NCI-H446 (cell line): ENCODE measurements at regions not wholly inside any gene's neighbourhood (a gene's known extent, or its start where the extent isn't known, plus 50 kb on each side); places are given as distances from the start of the nearest gene placed in this dataset.
A peak's percentile ranks its signal among the peaks of the same experiment; 100 is the strongest.
"Not testable (repeated sequence)": the region's sequence is repeated elsewhere in the genome, so short reads cannot be mapped to it uniquely, and the experiment has no call there.

Source experiments
- DNase-seq, 2 experiments: peaks; one replicate each; lab custom pipeline; 2025; lab: John Stamatoyannopoulos, UW

GRCh38 chr3:102329066-102329465, 105.7 kb upstream of the ZPLD1 start:
- DNase-seq, result no peak

- DNase-seq, result no peak
These were observed 105.3 kb upstream of the ZPLD1 start for GRCh38 chr3:102329561-102329960.

DNA sequence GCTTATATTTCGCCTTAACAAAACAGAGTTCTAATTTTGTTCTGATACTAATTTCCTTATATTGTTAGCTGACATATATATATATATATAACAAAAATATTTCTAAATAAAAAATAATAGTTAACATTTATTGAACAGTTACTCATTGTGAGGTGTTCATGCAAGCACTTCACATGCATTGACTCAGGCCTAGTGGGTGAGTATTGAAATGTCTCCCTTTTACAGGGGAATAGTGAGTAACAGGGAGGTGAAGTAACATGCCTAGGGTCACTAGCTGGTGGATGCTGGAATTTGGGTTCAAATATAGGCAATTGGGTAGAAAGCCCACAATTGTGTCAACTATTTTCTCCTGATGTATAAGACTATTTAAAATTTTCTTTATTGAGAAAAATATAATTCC, 102.6 kb upstream of the ZPLD1 start:
- DNase-seq, result no peak

DNA sequence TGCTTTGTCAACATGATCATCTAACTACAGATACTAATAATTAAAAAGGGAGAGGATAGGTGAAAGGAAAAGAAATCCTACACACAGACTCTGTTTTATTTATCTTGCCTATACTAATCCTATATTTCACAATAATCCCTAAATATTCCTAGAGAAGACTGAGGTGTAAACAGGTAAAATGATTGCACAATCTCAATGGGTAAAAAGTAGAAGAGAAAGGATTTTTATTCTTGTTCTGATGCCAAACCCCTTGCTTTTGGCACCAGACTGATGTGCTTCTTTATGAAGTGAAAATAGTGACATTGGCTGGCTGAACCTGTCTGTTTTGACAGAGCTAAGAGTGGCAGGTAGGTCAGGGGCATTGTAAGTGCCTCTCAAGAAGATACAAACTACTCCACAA, 101.9 kb upstream of the ZPLD1 start:
- DNase-seq, result no peak

DNA sequence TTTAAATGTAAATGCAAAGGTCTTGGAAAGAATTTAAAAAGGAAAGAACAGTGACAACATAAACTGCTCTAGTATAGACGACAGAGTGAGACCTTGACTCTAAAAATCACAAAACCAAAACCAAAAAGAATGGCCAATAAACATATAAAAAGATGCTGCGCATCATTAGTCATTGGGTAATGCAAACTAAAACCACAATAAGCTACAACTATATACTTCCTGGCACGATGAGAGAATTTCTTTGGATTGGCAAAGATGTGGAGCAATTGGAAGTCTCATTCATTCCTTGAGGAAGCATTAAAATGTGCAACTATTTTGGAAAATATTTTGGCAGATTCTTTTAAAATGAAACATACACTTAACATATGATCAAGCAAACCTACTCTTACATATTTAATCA, 98.7 kb upstream of the ZPLD1 start:
- no peak for DNase-seq

- DNase-seq, result no peak
These were observed 95.1 kb upstream of the ZPLD1 start for GRCh38 chr3:102339671-102340070.

GRCh38 chr3:102346897-102347296, 87.9 kb upstream of the ZPLD1 start:
- DNase-seq, result no peak

DNA sequence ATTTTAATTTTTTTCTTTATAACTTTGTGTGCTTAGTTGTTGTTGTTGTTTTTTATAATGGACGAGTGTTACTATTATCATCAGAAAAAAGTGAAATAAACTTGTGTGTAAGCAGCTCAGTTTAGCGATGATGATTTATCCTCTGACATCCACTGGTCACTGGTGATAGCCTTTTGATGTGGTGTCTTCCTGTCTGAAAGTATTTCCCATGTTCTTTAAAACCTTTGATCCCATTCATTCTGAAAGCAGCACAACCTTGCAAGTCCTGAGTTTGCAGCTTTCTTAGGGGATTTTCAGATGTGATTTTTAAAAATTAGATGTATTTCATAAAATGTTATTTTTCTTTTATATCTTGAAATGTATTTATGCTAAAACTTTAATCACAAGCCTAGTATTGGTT, 85.9 kb upstream of the ZPLD1 start:
- no peak for DNase-seq

DNA sequence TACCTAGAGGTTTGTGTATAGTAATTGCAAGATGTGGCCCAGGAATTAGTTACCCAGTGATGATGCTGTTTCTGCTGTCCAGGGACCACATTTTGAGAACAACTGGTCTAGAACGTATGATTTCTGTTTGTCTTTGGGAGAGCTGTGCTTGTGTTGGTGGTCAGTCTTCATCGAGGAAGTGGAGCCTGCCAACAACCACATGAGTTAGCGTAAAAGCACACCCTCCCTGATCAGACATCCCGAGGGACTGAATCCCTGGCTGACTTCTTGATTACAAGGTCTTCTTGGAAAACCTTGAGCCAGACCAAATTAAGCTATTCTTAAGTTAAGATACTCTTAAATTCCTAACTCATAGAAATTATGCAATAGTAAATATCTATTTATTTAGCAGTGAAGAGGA, 81.7 kb upstream of the ZPLD1 start:
- DNase-seq, result no peak

DNA sequence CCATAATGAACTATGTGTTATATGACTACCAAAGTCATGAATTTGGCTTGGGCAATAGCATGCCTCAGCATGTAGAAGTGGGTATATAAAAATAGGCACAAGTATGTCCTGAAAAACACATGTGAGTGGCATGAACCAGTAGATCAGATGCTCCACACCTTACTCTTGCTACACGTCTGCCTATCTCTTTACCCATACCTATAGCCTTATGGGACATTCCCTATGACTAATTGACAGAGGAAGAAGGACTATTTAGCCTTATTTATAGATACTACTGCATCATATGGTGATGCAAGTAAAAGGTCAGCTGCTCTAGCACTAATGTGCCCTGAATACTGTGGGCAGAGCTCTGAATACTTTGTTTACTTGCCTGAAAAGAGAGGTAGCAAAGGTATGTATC, 81.0 kb upstream of the ZPLD1 start:
- DNase-seq, result no peak

- no peak for DNase-seq
These were observed 79.8 kb upstream of the ZPLD1 start for GRCh38 chr3:102354818-102355515.

GRCh38 chr3:102356506-102356905, 78.3 kb upstream of the ZPLD1 start:
- DNase-seq, result no peak

GRCh38 chr3:102357313-102357712, 77.5 kb upstream of the ZPLD1 start:
- DNase-seq, result not testable (repeated sequence)

DNA sequence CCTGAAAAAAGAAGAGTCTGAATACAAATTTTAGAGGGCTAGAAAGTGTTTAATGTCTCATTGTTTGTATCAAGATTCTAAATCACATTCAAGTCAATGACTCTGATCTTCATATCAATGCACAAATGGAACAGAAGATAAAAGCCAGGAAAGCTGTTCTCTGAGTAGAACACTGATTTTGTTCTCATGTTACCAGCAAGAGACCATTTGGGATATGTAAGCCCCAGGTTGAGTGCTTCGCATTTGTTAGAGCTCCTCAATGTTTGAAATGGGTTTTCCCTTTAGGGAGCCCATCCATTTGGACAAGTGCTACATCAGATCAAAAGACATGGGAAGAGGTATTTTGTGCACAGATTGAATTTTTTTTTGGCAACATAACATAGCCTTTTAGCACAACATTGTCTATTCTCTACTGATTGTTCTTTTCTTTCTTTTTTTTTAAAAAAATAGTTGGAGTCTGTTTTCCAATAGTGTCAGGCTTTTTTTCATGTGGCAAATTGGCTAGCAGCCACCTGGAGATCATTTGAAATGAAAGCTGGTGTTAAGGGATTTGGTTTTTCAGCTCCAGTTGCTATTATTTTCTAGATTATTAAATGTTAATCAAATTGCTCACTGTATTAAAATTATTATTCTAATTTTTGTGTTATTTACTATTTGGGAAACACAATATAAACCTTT, 74.5 kb upstream of the ZPLD1 start:
- DNase-seq, result peak in 1 of 2 experiments; percentile 45

- peak in 1 of 2 experiments; percentile 68 for DNase-seq
These were observed 73.7 kb upstream of the ZPLD1 start for GRCh38 chr3:102361101-102361500.

DNA sequence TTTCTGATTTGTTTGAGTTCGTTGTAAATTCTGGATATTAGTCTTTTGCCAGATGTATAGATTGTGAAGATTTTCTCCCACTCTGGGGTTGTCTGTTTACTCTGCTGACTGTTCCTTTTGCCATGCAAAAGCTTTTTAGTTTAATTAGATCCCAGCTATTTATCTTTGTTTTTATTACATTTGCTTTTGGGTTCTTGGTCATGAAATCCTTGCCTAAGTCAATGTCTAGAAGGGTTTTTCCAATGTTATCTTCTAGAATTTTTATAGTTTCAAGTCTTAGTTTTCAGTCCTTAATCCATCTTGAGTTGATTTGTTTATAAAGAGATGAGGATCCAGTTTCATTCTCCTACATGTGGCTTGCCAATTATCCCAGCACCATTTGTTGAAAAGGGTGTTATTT, 68.7 kb upstream of the ZPLD1 start:
- not testable (repeated sequence) for DNase-seq

DNA sequence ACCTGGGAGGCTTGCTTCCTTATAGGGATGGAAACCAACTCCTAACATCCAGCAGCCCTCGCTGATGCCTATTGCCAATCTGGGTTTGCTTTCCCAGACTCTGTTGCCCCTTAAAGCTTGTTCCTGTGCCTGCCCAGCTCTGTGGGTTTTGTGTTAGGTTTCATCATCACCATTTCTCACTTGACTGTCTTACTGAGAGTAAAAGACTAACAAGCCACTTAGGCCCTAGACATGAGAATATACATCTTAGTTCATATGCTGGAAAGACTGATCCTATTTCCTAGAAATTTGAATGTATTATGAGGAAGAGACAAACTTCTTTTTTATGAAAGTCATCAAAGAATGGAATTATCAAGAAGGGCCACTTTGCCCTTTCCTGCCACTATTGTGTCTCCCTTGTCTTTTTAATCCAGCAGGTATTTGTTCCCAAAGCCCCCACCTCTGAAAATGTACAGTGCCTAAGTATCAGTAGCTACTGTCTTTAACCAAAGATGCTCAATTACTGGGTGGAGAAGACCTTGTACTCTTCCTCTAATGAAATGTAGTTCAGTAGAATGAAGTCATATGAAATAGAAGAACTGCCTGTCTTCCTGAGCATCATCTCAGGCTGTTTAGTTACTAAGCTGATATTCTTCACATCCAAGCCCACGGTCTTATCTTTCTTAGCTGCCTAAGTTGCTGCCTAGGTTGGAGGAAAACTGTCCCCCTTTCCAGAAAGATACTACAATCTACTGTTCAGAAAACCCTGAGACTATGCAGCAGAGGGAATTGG, 59.8 kb upstream of the ZPLD1 start:
- DNase-seq, result no peak

DNA sequence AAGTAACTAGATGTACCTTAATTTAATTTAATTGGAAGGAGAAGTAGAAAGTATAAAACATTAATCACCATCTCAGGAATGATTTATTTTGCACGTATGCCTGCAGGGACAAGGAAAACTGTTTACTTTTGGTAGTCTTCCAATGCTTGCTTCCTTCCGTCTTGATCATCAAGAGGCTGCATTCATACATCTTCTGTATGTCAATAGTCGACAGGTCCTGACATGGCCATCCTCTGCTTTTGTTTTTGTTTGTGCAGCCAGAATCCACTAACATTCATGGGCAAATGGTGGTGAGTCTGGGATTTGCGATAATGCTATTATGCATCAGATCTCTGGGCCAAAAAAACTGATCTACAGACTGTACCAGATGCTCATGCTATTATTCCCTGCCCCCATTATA, 56.6 kb upstream of the ZPLD1 start:
- DNase-seq, result peak in 1 of 2 experiments; percentile 36

DNA sequence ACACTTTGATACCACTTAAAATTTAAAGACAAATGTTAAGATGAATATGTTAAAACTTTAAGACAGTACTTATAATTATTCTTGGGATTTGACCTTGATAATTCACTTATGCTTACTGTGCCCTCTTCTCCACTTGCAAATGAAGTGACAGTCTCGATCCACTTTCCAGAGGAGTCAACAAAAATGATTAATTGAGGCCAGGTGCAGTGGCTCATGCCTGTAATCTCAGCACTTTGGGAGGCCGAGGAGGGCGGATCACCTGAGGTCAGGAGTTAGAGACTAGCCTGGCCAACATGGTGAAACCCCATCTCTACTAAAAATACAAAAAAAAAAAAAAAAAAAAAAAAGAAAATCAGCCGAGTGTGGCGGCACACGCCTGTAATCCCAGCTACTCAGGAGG, 52.6 kb upstream of the ZPLD1 start:
- not testable (repeated sequence) for DNase-seq
